ENCODE measurements at regions not wholly inside any gene's neighbourhood (a gene's known extent, or its start where the extent isn't known, plus 50 kb on each side); places are given as distances from the start of the nearest gene placed in this dataset.

GRCh38 chr15:77712438-77712837 lies 79.7 kb upstream of the LINGO1 start:
- no peak for DNase-seq (ENCODE audit: low spot score)

GRCh38 chr15:77710637-77711036 lies 77.9 kb upstream of the LINGO1 start:
- no peak for DNase-seq (ENCODE audit: low spot score)

GRCh38 chr15:77710206-77710605 lies 77.5 kb upstream of the LINGO1 start:
- DNase-seq (ENCODE audit: low spot score): no peak

- no peak for DNase-seq (ENCODE audit: low spot score)
Measured at GRCh38 chr15:77709135-77709886, 76.6 kb upstream of the LINGO1 start.

GRCh38 chr15:77706482-77707244 lies 74.0 kb upstream of the LINGO1 start:
- no peak for DNase-seq (ENCODE audit: low spot score)

- no peak for DNase-seq (ENCODE audit: low spot score)
Measured at GRCh38 chr15:77702211-77702957, 69.7 kb upstream of the LINGO1 start.

- no peak for DNase-seq (ENCODE audit: low spot score)
Measured at GRCh38 chr15:77698481-77698880, 65.8 kb upstream of the LINGO1 start.

- no peak for DNase-seq (ENCODE audit: low spot score)
Measured at GRCh38 chr15:77697893-77698292, 65.2 kb upstream of the LINGO1 start.

GRCh38 chr15:77696871-77697270 lies 64.2 kb upstream of the LINGO1 start:
- no peak for DNase-seq (ENCODE audit: low spot score)

GRCh38 chr15:77695961-77696582 lies 63.4 kb upstream of the LINGO1 start:
- no peak for DNase-seq (ENCODE audit: low spot score)

GRCh38 chr15:77695548-77695947 lies 62.8 kb upstream of the LINGO1 start:
- no peak for DNase-seq (ENCODE audit: low spot score)

GRCh38 chr15:77693576-77693975 lies 60.9 kb upstream of the LINGO1 start:
- DNase-seq (ENCODE audit: low spot score): no peak

GRCh38 chr15:77692614-77693013 lies 59.9 kb upstream of the LINGO1 start:
- DNase-seq (ENCODE audit: low spot score): no peak

- no peak for DNase-seq (ENCODE audit: low spot score)
Measured at GRCh38 chr15:77691607-77692006, 58.9 kb upstream of the LINGO1 start.

- DNase-seq (ENCODE audit: low spot score): no peak
Measured at GRCh38 chr15:77689821-77690220, 57.1 kb upstream of the LINGO1 start.

GRCh38 chr15:77688693-77689092 lies 56.0 kb upstream of the LINGO1 start:
- no peak for DNase-seq (ENCODE audit: low spot score)

GRCh38 chr15:77688266-77688665 lies 55.6 kb upstream of the LINGO1 start:
- DNase-seq (ENCODE audit: low spot score): no peak

- DNase-seq (ENCODE audit: low spot score): no peak
Measured at GRCh38 chr15:77685082-77685815, 52.5 kb upstream of the LINGO1 start.

GRCh38 chr15:77684341-77685081 lies 51.8 kb upstream of the LINGO1 start:
- DNase-seq (ENCODE audit: low spot score): no peak

GRCh38 chr15:77682564-77682963 lies 49.9 kb upstream of the LINGO1 start:
- no peak for DNase-seq (ENCODE audit: low spot score)
